ENCODE measurements at regions not wholly inside any gene's neighbourhood (a gene's known extent, or its start where the extent isn't known, plus 50 kb on each side); places are given as distances from the start of the nearest gene placed in this dataset.

GRCh38 chr9:106639873-106640568 is 222.9 kb upstream of the ZNF462 start:
- TF ChIP-seq CTCF (IDR thresholded peaks at IDR 0.05) (no peak), POLR2A (IDR thresholded peaks at IDR 0.05) (no peak)

Data from Peyer's patch (tissue), 4 donors.